ENCODE measurements at regions not wholly inside any gene's neighbourhood (a gene's known extent, or its start where the extent isn't known, plus 50 kb on each side); places are given as distances from the start of the nearest gene placed in this dataset.

DNA sequence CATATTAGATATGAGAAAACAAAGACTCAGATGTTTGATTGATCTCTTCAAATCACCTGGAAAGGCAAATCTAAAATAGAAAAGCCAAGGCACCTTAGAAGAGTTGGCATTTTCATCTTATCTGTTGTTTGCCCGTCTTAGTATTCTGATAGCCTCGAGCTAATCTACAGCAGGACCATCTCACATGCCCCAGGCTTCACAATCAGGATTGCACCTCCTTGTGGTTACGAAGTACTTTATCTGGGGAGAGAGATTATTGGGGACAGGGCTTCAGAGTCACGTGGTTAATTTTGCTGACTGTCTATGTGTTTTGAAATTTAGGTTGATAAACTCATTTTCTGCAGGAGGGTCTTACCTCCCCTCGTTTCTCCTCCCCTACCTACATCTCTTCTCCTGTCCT lies 313.1 kb upstream of the ANXA10 start:
- no peak overlapping the region for H2BK20ac ChIP-seq (ENCODE audit: low read length)
- no peaks in the 10 kb centered on the region for H3K36me3 ChIP-seq (ENCODE audit: control insufficient read depth in 2 of 4, insufficient read depth in 4 of 4, low read length in 3 of 4)
- H3K4me2 ChIP-seq (ENCODE audit: insufficient read depth in 1 of 2, low read depth in 2 of 2, low read length in 2 of 2): no peak overlapping the region
- no peaks in the 10 kb centered on the region for H3K79me2 ChIP-seq (ENCODE audit: control insufficient read depth in 1 of 2, insufficient read depth in 2 of 2, low read length in 2 of 2)
- H3K56ac ChIP-seq (replicated peaks; ENCODE audit: insufficient read length, low read depth, low read length): no peak overlapping the region
- no peak overlapping the region for H3K4ac ChIP-seq (replicated peaks; ENCODE audit: insufficient read length, low read depth, low read length)
- no peak overlapping the region for H2BK120ac ChIP-seq (replicated peaks; ENCODE audit: low read depth, low read length)
- no peak overlapping the region for H3K9ac ChIP-seq (replicated peaks in 1 of 4; ENCODE audit: extremely low read depth in 1 of 4, low read depth in 3 of 4, low read length in 3 of 4)
- no peaks in the 10 kb centered on the region for H3K79me1 ChIP-seq (ENCODE audit: low read depth, low read length)
- no peak overlapping the region for H3K27ac ChIP-seq (ENCODE audit: low read depth, low read length)
- CTCF ChIA-PET (ENCODE audit: partially characterized antibody): no interaction called here
- H2AFZ ChIP-seq (ENCODE audit: low read length): no peak overlapping the region
- no peak overlapping the region for H4K8ac ChIP-seq (ENCODE audit: extremely low read depth, insufficient read depth, low read length)
- H3K23ac ChIP-seq (ENCODE audit: insufficient read length): no peak overlapping the region
- WGBS, 2 experiments (ENCODE audit: extremely low coverage in 1 of 2, insufficient coverage in 1 of 2, insufficient read length in 1 of 2, insufficient replicate concordance in 2 of 2, low coverage in 1 of 2, low lambda C conversion rate in 2 of 2, missing lambda C conversion rate in 1 of 2): 85% methylated on average over 5 of the region's 5 CpGs; no CpG with 5 or more reads in 1 of the 2 experiments
- no peak overlapping the region for H4K91ac ChIP-seq (replicated peaks; ENCODE audit: insufficient read length, low read length)
- H4K20me1 ChIP-seq (replicated peaks in 1 of 2; ENCODE audit: control insufficient read depth in 1 of 2, insufficient read depth in 2 of 2, low read length in 2 of 2): no peaks in the 10 kb centered on the region
- no peaks in the 10 kb centered on the region; the same call in 1 of the 2 replicates for H3K23me2 ChIP-seq (ENCODE audit: low read depth, low read length)
- no peak overlapping the region for H3K4me3 ChIP-seq (ENCODE audit: extremely low read depth in 1 of 4, insufficient read depth in 2 of 4, low read depth in 3 of 4, low read length in 4 of 4)
- H3K9me3 ChIP-seq (ENCODE audit: insufficient read depth in 2 of 2, low read depth in 1 of 2, low read length in 1 of 2): no peaks in the 10 kb centered on the region
- POLR2A ChIA-PET (ENCODE audit: partially characterized antibody): no interaction called here
- TF ChIP-seq RAD21 (IDR thresholded peaks at IDR 0.05 in 1 of 2, conservative IDR thresholded peaks at IDR 0.05 in 1 of 2; ENCODE audit: low read depth in 2 of 2, low read length in 2 of 2) (peak; percentile 34 to 42; a peak in 3 of 4 replicates), NRF1 (IDR thresholded peaks at IDR 0.05; ENCODE audit: low read depth, low read length) (no peak)
- TF ChIP-seq, protein P1, sequence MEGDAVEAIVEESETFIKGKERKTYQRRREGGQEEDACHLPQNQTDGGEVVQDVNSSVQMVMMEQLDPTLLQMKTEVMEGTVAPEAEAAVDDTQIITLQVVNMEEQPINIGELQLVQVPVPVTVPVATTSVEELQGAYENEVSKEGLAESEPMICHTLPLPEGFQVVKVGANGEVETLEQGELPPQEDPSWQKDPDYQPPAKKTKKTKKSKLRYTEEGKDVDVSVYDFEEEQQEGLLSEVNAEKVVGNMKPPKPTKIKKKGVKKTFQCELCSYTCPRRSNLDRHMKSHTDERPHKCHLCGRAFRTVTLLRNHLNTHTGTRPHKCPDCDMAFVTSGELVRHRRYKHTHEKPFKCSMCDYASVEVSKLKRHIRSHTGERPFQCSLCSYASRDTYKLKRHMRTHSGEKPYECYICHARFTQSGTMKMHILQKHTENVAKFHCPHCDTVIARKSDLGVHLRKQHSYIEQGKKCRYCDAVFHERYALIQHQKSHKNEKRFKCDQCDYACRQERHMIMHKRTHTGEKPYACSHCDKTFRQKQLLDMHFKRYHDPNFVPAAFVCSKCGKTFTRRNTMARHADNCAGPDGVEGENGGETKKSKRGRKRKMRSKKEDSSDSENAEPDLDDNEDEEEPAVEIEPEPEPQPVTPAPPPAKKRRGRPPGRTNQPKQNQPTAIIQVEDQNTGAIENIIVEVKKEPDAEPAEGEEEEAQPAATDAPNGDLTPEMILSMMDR (IDR thresholded peaks at IDR 0.05; ENCODE audit: control extremely low read depth in 1 of 3, insufficient read depth in 1 of 3, low read depth in 1 of 3, low read length in 3 of 3): peak in 2 of 3 experiments; percentile 10 to 22; a peak in 2 of 4 replicates
- TF ChIP-seq, protein P2, sequence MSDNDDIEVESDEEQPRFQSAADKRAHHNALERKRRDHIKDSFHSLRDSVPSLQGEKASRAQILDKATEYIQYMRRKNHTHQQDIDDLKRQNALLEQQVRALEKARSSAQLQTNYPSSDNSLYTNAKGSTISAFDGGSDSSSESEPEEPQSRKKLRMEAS (IDR thresholded peaks at IDR 0.05): peak; percentile 33; the same call in 1 of the 2 replicates
- no peak overlapping the region for H3K18ac ChIP-seq (ENCODE audit: extremely low read depth, low read length)
- no peaks in the 10 kb centered on the region for H3K4me1 ChIP-seq (replicated peaks in 1 of 4; ENCODE audit: control insufficient read depth in 3 of 4, insufficient read depth in 4 of 4, low read length in 3 of 4)
- no peaks in the 10 kb centered on the region for H3K27me3 ChIP-seq (replicated peaks in 1 of 4; ENCODE audit: control insufficient read depth in 3 of 4, extremely low read depth in 1 of 4, insufficient read depth in 3 of 4, low read length in 3 of 4)
- FAIRE-seq (no peak), DNase-seq (ENCODE audit: low read depth in 1 of 2, low spot score in 2 of 2) (no peak)
- no peak overlapping the region for H4K5ac ChIP-seq (ENCODE audit: insufficient read length, low read depth, low read length)
- no peak overlapping the region for H3K14ac ChIP-seq (ENCODE audit: insufficient read length)
- no peak overlapping the region for H2BK15ac ChIP-seq (ENCODE audit: low read length)
- H2BK5ac ChIP-seq (ENCODE audit: low read depth, low read length): no peak overlapping the region
- H2AK5ac ChIP-seq (ENCODE audit: low read depth, low read length): no peak overlapping the region
- H2BK12ac ChIP-seq (ENCODE audit: low read depth, low read length): no peak overlapping the region
